NCI-H1092 (cell line): ENCODE measurements at regions not wholly inside any gene's neighbourhood (a gene's known extent, or its start where the extent isn't known, plus 50 kb on each side); places are given as distances from the start of the nearest gene placed in this dataset.

Experiments used
- DNase-seq: peaks from one replicate; lab custom pipeline; 2025; lab: John Stamatoyannopoulos, UW

DNA sequence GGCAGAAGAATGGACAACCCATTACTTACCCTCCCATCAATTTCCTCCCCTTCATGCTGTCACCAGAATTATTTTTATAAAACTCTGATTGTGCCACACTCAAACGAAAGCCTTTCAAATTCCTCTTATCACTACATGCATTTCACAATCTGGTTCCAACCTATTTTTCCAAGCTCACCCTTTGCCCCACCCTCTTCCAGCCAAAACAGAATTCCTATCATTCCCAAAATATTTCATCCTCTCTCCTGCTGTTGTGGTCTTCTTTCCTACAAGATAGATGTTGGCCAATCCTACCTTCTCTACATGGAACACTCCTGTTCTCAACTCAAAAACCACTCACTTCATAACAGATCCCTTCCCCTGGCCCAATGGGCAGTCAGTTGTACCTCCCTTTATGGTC is 111.5 kb downstream of the ELAPOR2 start:
- no peak for DNase-seq

DNA sequence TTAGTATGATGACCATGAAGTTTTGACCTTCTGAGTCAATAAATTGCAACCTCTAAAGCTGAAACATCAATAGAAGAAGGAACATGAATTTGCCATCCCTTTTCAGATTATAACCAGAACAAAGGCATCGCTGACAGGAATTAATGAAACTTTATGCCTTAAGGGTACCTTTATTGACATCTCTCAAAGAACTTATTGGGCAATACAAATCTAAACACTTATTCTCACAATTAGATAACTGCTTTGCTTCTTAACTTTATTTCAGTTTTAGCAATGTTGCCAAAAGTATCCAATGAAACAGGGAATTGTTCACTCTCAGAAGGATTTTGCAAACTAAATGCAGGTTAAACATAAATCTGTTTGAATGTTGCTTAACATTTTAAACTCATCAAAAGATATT is 116.0 kb downstream of the ELAPOR2 start:
- DNase-seq: no peak

DNA sequence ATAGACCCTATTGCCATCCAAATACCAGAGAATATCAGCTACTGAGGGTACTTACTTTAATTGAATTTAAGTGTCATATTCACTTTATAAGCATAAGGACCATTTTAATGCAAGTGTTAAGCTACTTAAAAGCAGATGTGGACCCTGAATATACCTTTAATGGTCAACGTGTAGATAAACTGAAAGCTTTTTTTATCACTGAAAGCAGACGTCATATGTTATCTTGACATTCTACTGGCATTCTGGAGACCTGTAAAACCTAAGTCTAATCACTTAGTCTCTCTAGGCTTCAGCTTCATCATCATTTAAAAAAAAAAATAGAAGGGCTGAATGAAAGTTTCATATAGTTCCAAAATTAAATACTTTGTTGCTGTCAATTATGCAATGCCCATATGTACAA is 116.5 kb downstream of the ELAPOR2 start:
- no peak for DNase-seq

DNA sequence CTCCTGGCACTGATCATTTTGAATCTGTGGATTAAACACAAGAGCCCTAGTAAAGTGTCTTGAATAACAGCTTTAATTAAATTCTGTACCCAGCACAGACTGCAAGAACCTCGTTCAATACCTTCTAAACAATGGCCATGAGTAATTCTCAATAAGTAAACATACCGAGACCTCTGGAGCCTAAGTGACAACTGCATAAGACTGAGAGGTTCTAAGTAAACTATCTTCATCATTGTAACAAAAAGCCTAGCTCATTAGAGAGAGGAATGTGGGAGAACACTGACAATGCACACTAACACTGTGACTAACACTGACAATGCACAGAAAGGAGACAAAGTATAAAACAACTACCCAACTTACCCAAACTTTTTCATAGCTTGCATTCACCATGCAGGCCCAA is 117.4 kb downstream of the ELAPOR2 start:
- no peak for DNase-seq

DNA sequence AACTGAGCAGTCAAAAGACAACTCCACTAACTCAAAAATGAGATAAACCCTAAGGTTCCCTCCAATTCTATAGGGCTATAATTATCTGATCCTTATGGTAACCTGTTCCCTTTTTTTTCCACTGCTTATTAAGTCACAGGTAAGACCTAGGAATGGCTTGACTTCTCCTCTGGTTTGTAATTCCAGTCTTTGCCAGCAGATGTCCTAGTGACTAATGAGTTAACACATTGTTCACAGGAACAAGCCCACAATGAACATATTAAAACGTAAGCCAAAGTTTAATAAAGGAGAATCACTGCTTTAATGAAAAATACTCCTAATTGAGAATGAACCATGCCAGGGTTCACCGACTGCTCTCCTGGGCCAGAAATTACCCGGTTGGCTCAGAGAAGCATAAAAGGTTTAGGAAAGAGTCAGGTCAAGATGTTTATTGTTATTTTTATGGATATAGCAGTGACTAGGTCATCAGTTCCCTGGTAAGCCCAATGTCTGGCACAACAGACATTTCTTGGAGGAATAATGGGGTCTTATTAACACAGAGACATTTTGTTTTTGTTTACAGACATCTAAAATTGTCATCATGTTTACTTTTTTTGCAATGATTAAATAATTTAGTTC is 120.1 kb downstream of the ELAPOR2 start:
- DNase-seq: peak; percentile 46

GRCh38 chr7:86937363-86937878 is 122.0 kb downstream of the ELAPOR2 start:
- DNase-seq: no peak

- DNase-seq: no peak
Measured at GRCh38 chr7:86933295-86933845, 126.1 kb downstream of the ELAPOR2 start.

DNA sequence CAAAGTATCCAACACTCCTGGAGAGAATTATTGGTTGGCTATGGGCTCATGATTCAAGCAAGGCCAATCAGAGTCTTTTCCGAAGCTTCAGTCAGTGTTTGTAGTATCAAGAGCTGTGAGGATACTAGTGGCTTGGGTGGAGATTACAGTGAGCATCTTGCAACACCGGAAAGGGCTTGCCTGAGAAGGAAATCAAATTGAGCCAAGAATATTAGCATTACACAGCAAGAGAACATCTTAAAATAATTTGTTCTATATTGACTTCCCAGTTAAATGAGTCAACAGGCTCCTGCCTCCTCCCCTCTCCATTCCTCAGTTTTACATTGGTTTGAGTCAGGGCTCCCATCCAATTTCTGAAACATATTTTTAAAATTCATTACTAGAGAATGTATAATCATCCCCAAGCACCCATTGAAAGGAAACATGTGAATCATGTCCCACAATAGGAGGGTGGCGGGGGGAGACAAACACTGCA is 127.4 kb downstream of the ELAPOR2 start:
- DNase-seq: no peak

- DNase-seq: no peak
Measured at GRCh38 chr7:86931439-86931838, 128.0 kb downstream of the ELAPOR2 start.

- no peak for DNase-seq
Measured at GRCh38 chr7:86930554-86931307, 128.7 kb downstream of the ELAPOR2 start.

- no peak for DNase-seq
Measured at GRCh38 chr7:86929293-86930109, 130.0 kb downstream of the ELAPOR2 start.

DNA sequence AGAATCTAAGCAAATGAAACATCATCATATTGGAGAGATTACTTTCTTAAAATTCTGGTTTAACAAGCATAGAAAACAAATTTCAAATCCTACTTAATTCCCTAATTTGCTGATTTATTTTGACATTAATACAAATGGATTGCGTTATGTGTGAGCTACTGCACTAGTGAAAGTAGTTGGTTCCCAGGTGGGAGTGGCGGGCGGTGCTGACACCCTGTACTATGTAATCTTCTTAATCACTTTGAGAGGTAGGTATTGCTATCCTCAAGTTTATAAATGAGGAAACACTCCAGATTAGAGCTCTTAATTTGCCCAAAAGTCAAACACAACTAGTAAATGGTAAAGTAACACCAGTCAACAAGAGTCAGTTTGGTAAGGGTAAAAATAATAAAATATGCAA is 131.1 kb downstream of the ELAPOR2 start:
- DNase-seq: no peak

GRCh38 chr7:86926732-86927131 is 132.7 kb downstream of the ELAPOR2 start:
- peak; percentile 52 for DNase-seq

GRCh38 chr7:86925221-86925620 is 134.2 kb downstream of the ELAPOR2 start:
- DNase-seq: no peak

DNA sequence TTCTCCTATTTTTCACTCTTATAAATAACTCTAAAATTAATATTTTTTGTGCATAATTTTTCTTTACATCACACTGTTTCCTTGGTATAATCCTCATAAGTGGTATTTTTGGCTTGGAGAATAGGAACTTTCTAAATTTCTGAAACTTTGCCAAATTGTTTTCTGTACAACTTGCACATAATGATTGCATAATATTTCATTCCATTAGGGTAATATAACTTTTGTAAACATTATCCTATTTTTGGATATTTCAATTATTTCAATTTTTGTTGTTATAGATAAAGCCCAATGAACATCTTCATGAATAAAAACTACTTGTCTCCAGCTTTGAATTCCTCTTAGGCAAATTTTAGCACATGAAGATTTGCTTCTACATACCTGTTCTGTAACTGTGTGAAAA is 135.9 kb downstream of the ELAPOR2 start:
- DNase-seq: no peak

DNA sequence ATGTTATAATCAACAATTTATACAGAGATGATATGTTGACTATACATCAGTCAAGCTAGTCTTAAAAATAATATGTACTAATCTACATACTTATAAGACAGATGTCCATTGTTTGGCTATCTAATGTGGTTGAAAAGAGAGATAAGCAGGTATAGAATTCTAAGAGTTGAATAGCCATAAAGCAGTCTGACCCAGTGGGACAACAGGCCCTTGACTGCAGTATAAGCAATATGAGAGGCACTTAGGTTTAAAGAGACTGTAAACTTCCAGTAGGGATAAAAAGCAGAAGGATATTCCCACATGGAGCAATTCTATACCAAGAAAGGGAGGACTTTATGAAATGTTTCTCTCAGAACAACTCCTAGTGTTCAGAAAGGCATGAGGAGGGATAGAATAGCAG is 139.3 kb downstream of the ELAPOR2 start:
- DNase-seq: no peak

- no peak for DNase-seq
Measured at GRCh38 chr7:86918245-86918644, 141.2 kb downstream of the ELAPOR2 start.

GRCh38 chr7:86916277-86916825 is 143.1 kb downstream of the ELAPOR2 start:
- DNase-seq: no peak

DNA sequence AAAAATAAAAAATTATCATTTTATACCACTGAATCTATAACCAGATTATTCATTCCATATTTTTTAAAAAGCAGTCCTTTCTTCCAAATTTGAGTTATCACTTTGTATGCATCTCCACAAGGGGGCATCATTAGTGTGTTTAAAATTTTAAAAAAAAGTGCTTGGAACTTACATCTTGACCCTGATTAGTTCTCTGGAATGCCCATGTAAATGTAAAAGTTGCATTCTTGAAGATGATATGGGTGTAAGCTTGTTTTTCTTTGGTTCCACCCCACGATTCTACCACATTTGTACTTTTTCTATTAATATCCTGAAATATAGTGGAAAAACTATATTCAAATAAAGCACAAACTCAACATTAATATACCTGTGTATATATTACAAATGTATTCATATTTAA is 144.9 kb downstream of the ELAPOR2 start:
- DNase-seq: no peak
